Loucy (cell line): ENCODE measurements at regions not wholly inside any gene's neighbourhood (a gene's known extent, or its start where the extent isn't known, plus 50 kb on each side); places are given as distances from the start of the nearest gene placed in this dataset.

Experiments
- CTCF ChIP-seq: fragments of 200-600 bp; sonication (generic); conservative IDR thresholded peaks from 2 replicates; pipeline ENCODE4 v1.5.1; 2014; ENCODE audit warnings: mild to moderate bottlenecking, antibody characterized with exemption, low read length
- EZH2phosphoT487 ChIP-seq: fragments of 200-600 bp; IDR thresholded peaks from 2 replicates; pipeline ENCODE4 v1.6.1; 2018; ENCODE audit warnings: antibody characterized with exemption, mild to moderate bottlenecking, moderate library complexity, borderline replicate concordance

- TF ChIP-seq CTCF, result no peak
- no peak for TF ChIP-seq EZH2phosphoT487
Observed at GRCh38 chr11:115561116-115561515, 56.9 kb upstream of the CADM1 start.
